IMR-90 (cell line): ENCODE measurements at regions not wholly inside any gene's neighbourhood (a gene's known extent, or its start where the extent isn't known, plus 50 kb on each side); places are given as distances from the start of the nearest gene placed in this dataset.

Experiments
- CHD1 ChIP-seq: IDR thresholded peaks from 2 replicates; pipeline ENCODE4 v1.6.1; 2012; ENCODE audit warnings: low read depth, low read length, improper control_type of control experiment
- CTCF ChIP-seq: conservative IDR thresholded peaks from 2 replicates; pipeline ENCODE4 v1.5.1; 2012; ENCODE audit warnings: mild to moderate bottlenecking, low read depth, low read length, improper control_type of control experiment
- ELK1 ChIP-seq: fragments of 150-350 bp; IDR thresholded peaks from 2 replicates; pipeline ENCODE4 v1.6.1; 2016; ENCODE audit warnings: low read depth, mild to moderate bottlenecking, low read length, moderate library complexity, borderline replicate concordance
- FOS ChIP-seq: fragments of 150-350 bp; IDR thresholded peaks from 2 replicates; pipeline ENCODE4 v1.6.1; 2016; ENCODE audit warnings: low read depth, low read length
- MAFK ChIP-seq: IDR thresholded peaks from 2 replicates; pipeline ENCODE4 v1.6.1; 2012; ENCODE audit warnings: low read depth, low read length, improper control_type of control experiment
- MXI1 ChIP-seq: IDR thresholded peaks from 2 replicates; pipeline ENCODE4 v1.6.1; 2012; ENCODE audit warnings: low read depth, mild to moderate bottlenecking, low read length, moderate library complexity, borderline replicate concordance
- POLR2A ChIP-seq: IDR thresholded peaks from 2 replicates; pipeline ENCODE4 v1.6.1; 2012; ENCODE audit warnings: mild to moderate bottlenecking, low read depth, low read length
- RAD21 ChIP-seq: IDR thresholded peaks from 2 replicates; pipeline ENCODE4 v1.6.1; 2012; ENCODE audit warnings: low read length, improper control_type of control experiment
- RCOR1 ChIP-seq: IDR thresholded peaks from 2 replicates; pipeline ENCODE4 v1.6.1; 2012; ENCODE audit warnings: mild to moderate bottlenecking, low read length, improper control_type of control experiment; ENCODE audit not compliant: insufficient replicate concordance
- RFX5 ChIP-seq: IDR thresholded peaks from 2 replicates; pipeline ENCODE4 v1.8.0; 2012; ENCODE audit warnings: low read depth, mild to moderate bottlenecking, low read length, moderate library complexity
- SMC3 ChIP-seq: fragments of 150-350 bp; IDR thresholded peaks from 2 replicates; pipeline ENCODE4 v1.6.1; 2016; ENCODE audit warnings: low read depth, mild to moderate bottlenecking, antibody characterized with exemption, low read length, moderate library complexity
- USF2 ChIP-seq: fragments of 150-350 bp; IDR thresholded peaks from 2 replicates; pipeline ENCODE4 v1.6.1; 2017; ENCODE audit warnings: mild to moderate bottlenecking, antibody characterized with exemption, low read length, low read depth

DNA sequence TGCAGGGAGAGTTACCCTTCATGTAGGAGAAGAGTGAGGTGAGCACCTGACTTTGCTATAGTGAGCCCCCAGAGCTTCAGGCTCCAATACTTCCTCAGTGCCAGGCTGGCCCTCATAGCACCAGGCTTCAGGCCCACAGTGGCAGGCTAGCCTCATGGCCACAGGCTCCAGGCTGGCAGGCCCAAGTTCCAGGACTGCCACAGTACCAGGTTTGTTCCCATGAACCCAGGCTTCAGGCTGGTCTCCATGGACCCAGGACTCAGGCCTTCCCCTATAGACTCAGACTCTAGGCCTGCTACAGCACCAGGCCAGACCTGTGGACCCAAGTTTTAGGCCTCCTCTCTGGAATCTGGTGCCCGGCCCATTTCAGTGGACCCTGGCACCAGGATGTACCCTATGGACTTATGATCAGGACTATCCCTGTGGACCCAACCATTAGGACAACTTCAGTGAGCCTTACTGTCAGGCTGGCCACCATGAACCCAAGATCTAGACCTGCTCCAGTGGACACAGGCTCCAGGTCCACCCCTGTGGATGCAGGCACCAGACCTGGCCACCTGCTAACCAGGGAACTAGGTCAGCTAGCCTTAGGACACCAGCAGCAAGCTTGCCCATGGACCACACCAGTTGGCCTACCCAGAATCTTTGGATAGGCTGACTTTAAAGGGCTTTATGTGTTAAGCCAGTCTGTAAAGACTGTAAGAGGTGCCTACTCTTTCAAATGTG is 658.2 kb downstream of the KLHL13 start:
- TF ChIP-seq CTCF (no peak), SMC3 (no peak), RFX5 (no peak), RAD21 (no peak), ELK1 (no peak), USF2 (no peak), POLR2A (no peak), FOS (no peak), RCOR1 (no peak), MAFK (no peak), CHD1 (no peak), MXI1 (no peak)
